Activated CD4-positive, alpha-beta T cell treated with anti-CD3 and anti-CD28 coated beads, Interleukin-2, amount 10 ng/mL, durations not matched to agents 7 days and 5 days (primary cell): ENCODE measurements at regions not wholly inside any gene's neighbourhood (a gene's known extent, or its start where the extent isn't known, plus 50 kb on each side); places are given as distances from the start of the nearest gene placed in this dataset.

Source experiments
- CTCF ChIA-PET: fragments of 350-600 bp; sonication (Branson Sonifier 250); formaldehyde crosslinking; loops from one replicate; lab custom pipeline; 2021; ENCODE audit warnings: antibody characterized with exemption; lab: Charles Lee
- POLR2A ChIA-PET: fragments of 350-600 bp; sonication (Branson Sonifier 250); formaldehyde crosslinking; loops from one replicate; lab custom pipeline; 2021; ENCODE audit warnings: antibody characterized with exemption; lab: Charles Lee
- DNase-seq: peaks from one replicate; pipeline ENCODE4 v3.0.0-alpha.2; 2020
- H3K27ac Mint-ChIP-seq: one replicate; pipeline ENCODE4 v1.8.0; 2021; ENCODE audit warnings: mild to moderate bottlenecking, moderate library complexity, mixed read lengths
- H3K27me3 Mint-ChIP-seq: one replicate; pipeline ENCODE4 v1.8.0; 2021; ENCODE audit warnings: mixed read lengths
- H3K36me3 Mint-ChIP-seq: one replicate; pipeline ENCODE4 v1.8.0; 2021; ENCODE audit warnings: low read depth, mixed read lengths
- H3K4me1 Mint-ChIP-seq: one replicate; pipeline ENCODE4 v1.8.0; 2021; ENCODE audit warnings: mixed read lengths
- H3K4me3 Mint-ChIP-seq: one replicate; pipeline ENCODE4 v1.8.0; 2021; ENCODE audit warnings: mild to moderate bottlenecking, moderate library complexity, mixed read lengths
- H3K9me3 Mint-ChIP-seq: one replicate; pipeline ENCODE4 v1.8.0; 2021; ENCODE audit warnings: mixed read lengths

- Mint-ChIP-seq H3K27me3 (peaks cover 27% of the 10 kb centered on the region), H3K9me3 (no peaks in the 10 kb centered on the region), H3K4me1 (no peaks in the 10 kb centered on the region), H3K27ac (no peak overlapping the region), H3K4me3 (no peak overlapping the region), H3K36me3 (no peaks in the 10 kb centered on the region)
- ChIA-PET POLR2A (no interaction called here), CTCF (interaction anchor here (0.7 kb wide), 1 partner anchor 740 kb away, joined by 3 read pairs; no protein-coding TSS in a partner anchor)
- DNase-seq = no peak
Measured at GRCh38 chr2:105150231-105150630, 91.3 kb upstream of the GPR45 start.

GRCh38 chr2:105154119-105154818 lies 87.3 kb upstream of the GPR45 start:
- Mint-ChIP-seq H3K4me3 (no peak overlapping the region), H3K27ac (no peak overlapping the region), H3K27me3 (peaks cover 29% of the 10 kb centered on the region), H3K4me1 (no peaks in the 10 kb centered on the region), H3K36me3 (no peaks in the 10 kb centered on the region), H3K9me3 (no peaks in the 10 kb centered on the region)
- ChIA-PET CTCF (no interaction called here), POLR2A (no interaction called here)
- no peak for DNase-seq

DNA sequence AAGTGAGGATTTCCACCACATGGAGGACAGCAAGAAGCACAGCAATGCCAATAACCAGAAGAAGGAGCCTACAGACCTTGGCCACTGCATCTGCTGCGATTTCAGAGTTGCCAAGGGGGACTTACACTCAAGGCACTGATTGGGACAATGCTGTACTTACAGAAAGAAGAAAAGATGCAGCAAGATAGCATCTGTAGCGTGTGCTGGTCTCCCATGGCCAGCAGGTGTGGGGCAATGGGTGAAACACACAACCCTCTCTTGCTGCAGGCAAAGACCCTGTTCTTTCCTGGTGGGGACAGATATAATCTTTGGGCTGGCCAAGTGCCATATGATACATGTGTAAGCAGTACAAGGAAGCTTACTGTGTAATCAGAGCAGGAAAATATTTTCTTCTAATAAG lies 85.4 kb upstream of the GPR45 start:
- ChIA-PET CTCF (interaction anchor here (1.7 kb wide), 1 partner anchor 11 kb away, joined by 5 read pairs; no protein-coding TSS in a partner anchor), POLR2A (no interaction called here)
- H3K4me1 Mint-ChIP-seq = no peaks in the 10 kb centered on the region
- H3K36me3 Mint-ChIP-seq = no peaks in the 10 kb centered on the region
- DNase-seq = no peak
- H3K9me3 Mint-ChIP-seq = no peaks in the 10 kb centered on the region
- H3K27ac Mint-ChIP-seq = no peak overlapping the region
- peaks cover 29% of the 10 kb centered on the region for H3K27me3 Mint-ChIP-seq
- H3K4me3 Mint-ChIP-seq = no peak overlapping the region

DNA sequence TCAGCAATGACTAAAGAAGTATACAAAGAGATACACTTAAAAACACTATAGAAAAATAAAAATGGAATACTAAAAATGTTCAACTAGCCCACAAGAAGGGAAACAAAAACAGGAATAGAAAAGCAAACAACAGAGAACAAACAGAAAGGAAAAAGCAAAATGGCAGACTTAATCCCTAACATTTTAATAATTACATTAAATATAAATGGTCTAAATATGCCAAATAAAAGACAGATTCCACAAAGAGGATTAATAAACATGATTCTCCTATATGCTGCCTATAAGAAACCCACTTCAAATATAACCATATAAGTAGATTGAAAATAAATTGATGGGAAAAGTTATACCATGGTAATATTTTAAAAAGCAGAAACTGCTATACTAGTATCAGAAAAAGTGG lies 83.5 kb upstream of the GPR45 start:
- H3K4me1 Mint-ChIP-seq = no peaks in the 10 kb centered on the region
- ChIA-PET POLR2A (no interaction called here), CTCF (no interaction called here)
- no peak overlapping the region for H3K27ac Mint-ChIP-seq
- H3K4me3 Mint-ChIP-seq = no peak overlapping the region
- DNase-seq = no peak
- no peaks in the 10 kb centered on the region for H3K36me3 Mint-ChIP-seq
- H3K9me3 Mint-ChIP-seq = no peaks in the 10 kb centered on the region
- H3K27me3 Mint-ChIP-seq = peaks cover 31% of the 10 kb centered on the region

GRCh38 chr2:105166688-105167087 lies 74.9 kb upstream of the GPR45 start:
- Mint-ChIP-seq H3K36me3 (no peaks in the 10 kb centered on the region), H3K27me3 (peaks cover 2% of the 10 kb centered on the region), H3K4me3 (no peak overlapping the region), H3K9me3 (no peaks in the 10 kb centered on the region), H3K27ac (no peak overlapping the region), H3K4me1 (no peaks in the 10 kb centered on the region)
- ChIA-PET POLR2A (no interaction called here), CTCF (interaction anchor here (1.1 kb wide), 1 partner anchor 50 kb away, joined by 3 read pairs; no protein-coding TSS in a partner anchor)
- no peak for DNase-seq

DNA sequence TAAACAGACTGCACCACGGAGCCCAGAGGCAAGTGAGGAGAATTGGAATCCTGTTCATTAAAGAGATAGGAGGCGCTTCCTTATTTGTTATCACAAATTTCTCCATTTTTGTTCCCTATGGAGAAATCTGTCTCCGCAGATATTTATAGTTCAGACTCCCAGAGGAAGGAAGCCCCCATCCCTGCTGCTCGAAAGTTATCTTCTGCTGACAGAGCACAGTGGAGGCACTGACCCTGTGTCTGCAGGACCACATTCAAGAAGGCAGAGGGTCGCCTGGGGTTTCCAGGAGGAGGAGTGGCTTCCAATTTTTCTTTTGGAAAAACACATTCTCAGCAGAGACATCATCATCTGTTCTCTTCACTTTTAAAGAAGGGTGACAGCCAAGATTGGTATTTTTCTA lies 73.0 kb upstream of the GPR45 start:
- H3K27ac Mint-ChIP-seq = no peak overlapping the region
- peaks cover 2% of the 10 kb centered on the region for H3K27me3 Mint-ChIP-seq
- no peaks in the 10 kb centered on the region for H3K4me1 Mint-ChIP-seq
- ChIA-PET CTCF (no interaction called here), POLR2A (no interaction called here)
- H3K9me3 Mint-ChIP-seq = no peaks in the 10 kb centered on the region
- DNase-seq = no peak
- H3K4me3 Mint-ChIP-seq = no peak overlapping the region
- H3K36me3 Mint-ChIP-seq = no peaks in the 10 kb centered on the region

DNA sequence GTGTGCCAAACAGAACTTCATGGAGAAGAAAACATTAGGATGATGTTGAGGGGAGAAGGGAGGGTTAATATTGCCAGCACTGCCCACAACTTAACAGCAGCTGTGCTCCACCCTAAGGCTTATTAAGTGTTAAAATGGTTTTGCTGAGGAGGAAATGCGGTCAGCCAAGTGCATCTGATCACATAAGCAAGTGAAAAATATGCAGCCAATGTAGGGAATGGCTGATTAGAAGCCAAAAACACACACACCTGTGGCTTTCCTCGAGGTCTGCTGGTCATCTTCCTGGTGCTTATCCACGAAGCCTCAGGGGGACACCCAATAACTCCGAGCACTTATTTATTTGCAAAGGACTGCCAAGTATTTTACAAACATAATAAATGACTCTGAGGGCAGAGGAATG lies 66.3 kb upstream of the GPR45 start:
- Mint-ChIP-seq H3K4me3 (no peak overlapping the region), H3K4me1 (no peaks in the 10 kb centered on the region), H3K9me3 (no peaks in the 10 kb centered on the region), H3K27ac (no peak overlapping the region), H3K27me3 (peaks cover 8% of the 10 kb centered on the region), H3K36me3 (no peaks in the 10 kb centered on the region)
- ChIA-PET POLR2A (no interaction called here), CTCF (no interaction called here)
- DNase-seq = no peak

- Mint-ChIP-seq H3K4me3 (no peak overlapping the region), H3K4me1 (no peaks in the 10 kb centered on the region)
- POLR2A ChIA-PET = no interaction called here
Measured at GRCh38 chr2:105176429-105176828, 65.1 kb upstream of the GPR45 start.

DNA sequence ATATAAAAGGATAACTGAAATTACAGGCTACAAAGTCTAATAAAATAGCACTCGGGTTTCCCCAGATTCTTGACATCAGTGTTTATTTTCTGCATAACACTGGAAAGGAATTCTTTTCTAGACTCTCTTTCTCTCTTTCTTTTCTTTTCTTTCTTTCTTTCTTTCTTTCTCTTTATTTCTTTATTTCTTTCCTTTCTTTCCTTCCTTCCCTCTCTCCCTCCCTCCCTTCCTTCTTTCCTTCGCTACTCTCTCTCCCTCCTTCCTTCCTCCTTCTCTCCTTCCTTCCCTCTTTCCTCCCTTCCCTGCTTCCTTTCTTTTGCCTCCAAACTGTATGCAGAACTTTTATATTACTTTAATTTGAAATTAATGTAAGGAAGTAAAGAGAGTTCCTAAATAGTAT lies 64.5 kb upstream of the GPR45 start:
- Mint-ChIP-seq H3K4me1 (no peaks in the 10 kb centered on the region), H3K27ac (no peak overlapping the region), H3K4me3 (no peak overlapping the region), H3K27me3 (peaks cover 7% of the 10 kb centered on the region), H3K36me3 (no peaks in the 10 kb centered on the region), H3K9me3 (no peaks in the 10 kb centered on the region)
- POLR2A ChIA-PET = no interaction called here
- CTCF ChIA-PET = no interaction called here
- DNase-seq = no peak

More at GRCh38 chr2:105176429-105176828, 65.1 kb upstream of the GPR45 start:
- DNase-seq = no peak
- Mint-ChIP-seq H3K9me3 (no peaks in the 10 kb centered on the region), H3K36me3 (no peaks in the 10 kb centered on the region), H3K27me3 (peaks cover 7% of the 10 kb centered on the region), H3K27ac (no peak overlapping the region)
- CTCF ChIA-PET = no interaction called here

DNA sequence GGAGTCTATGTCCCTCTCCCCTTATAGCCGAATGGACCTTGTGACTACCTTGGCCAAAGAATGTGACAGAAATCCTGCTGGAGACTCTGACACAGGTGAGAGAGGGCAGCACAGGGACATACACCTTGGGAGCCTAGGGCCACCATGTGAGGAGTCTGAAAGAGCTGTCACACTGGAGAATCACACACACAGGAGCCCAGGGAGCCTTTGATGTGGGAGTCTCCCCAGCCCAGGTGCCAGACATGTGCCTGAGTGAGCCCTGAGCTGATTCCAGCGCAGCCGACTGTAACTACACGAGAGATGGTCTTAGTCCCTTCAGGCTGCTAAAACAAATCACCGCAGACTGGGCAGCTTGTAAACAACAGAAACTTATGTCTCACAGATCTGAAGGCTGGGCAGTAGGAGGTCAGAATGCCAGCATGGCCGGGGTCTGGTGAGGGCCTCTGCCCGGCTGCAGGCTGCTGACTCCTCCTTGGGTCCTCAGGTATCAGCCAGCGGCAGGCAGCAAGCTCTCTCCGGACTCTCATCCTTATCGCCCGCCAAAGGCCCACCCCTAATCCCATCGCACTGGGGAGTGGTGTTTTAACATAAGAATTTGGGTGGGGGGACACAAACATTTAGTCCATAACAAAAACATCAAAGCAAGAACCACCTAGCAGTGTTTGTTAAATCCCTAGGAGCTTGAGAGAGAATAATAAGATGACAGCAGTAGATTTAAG lies 63.8 kb upstream of the GPR45 start:
- no peaks in the 10 kb centered on the region for H3K9me3 Mint-ChIP-seq
- peaks cover 9% of the 10 kb centered on the region for H3K27me3 Mint-ChIP-seq
- no peak overlapping the region for H3K27ac Mint-ChIP-seq
- POLR2A ChIA-PET = no interaction called here
- H3K36me3 Mint-ChIP-seq = no peaks in the 10 kb centered on the region
- no peak overlapping the region for H3K4me3 Mint-ChIP-seq
- CTCF ChIA-PET = no interaction called here
- no peak for DNase-seq
- H3K4me1 Mint-ChIP-seq = no peaks in the 10 kb centered on the region

DNA sequence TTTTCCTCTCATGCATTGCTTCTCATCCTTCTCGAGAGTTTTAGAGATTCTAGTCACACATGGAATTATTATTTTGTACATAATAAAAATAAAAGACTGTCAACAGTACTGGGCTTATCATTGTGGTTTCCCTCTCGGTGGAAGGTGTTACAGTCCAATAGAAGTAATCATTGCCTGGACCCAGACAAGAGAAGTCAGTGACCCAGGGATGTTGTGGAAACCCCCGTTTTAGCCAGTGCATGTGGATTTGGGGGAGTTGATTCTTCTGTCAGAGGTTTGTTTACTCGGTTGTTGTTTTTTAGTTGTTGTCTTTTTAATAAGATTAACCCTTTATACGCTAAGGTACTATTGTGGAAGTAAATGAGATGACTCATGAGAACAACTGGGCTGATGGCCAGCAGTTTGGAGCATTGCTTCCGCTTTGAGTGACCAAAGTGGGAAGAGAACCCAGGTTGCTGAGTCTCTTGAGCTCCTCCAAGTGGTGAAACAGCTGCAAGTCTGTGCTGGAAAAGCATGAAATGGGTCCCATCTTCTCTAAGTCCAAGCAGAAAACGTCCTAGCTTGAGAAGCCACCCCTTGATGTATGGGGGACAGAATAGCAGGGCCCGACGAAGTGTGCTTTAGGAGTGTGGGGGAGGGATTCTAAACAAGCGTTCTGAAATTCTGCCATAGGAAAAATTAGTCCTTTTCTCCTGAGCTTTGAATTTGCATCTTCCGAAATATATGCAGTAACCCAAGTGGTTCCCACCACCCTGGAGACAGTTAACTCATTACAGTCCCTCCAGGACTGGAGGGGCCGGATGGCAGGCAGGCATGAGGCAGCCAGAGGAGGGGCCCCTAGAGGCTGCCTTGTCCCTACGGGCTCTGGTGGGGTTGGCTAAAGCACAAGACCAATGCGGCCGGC lies 61.8 kb upstream of the GPR45 start:
- CTCF ChIA-PET = no interaction called here
- no peaks in the 10 kb centered on the region for H3K4me1 Mint-ChIP-seq
- H3K9me3 Mint-ChIP-seq = no peaks in the 10 kb centered on the region
- no peak for DNase-seq
- H3K27me3 Mint-ChIP-seq = peaks cover 2% of the 10 kb centered on the region
- H3K27ac Mint-ChIP-seq = no peak overlapping the region
- no peaks in the 10 kb centered on the region for H3K36me3 Mint-ChIP-seq
- POLR2A ChIA-PET = no interaction called here
- H3K4me3 Mint-ChIP-seq = no peak overlapping the region

- ChIA-PET POLR2A (no interaction called here), CTCF (no interaction called here)
- no peak for DNase-seq
- Mint-ChIP-seq H3K27me3 (peaks cover 2% of the 10 kb centered on the region), H3K36me3 (no peaks in the 10 kb centered on the region), H3K9me3 (no peaks in the 10 kb centered on the region), H3K4me3 (no peak overlapping the region), H3K4me1 (no peaks in the 10 kb centered on the region), H3K27ac (no peak overlapping the region)
Measured at GRCh38 chr2:105180491-105180972, 61.0 kb upstream of the GPR45 start.

DNA sequence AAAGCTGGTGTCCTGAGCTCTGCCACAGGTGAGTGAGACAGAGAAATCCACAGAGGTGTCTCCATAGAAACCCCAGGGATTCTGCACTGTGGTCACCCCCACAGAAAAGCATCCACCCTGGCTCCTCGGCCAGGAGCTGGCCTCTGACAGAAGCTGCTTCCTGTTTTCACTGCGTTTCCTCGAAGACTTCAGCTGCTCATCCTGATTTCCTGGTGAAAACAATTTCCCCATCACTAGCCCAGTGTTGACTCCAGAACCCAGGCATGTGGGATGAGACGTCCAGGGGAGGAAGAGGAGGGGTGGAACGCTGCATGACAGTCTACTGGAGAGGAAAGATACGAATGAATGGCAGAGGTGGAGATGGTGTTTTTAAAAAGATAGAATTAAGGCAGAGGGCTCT lies 60.3 kb upstream of the GPR45 start:
- Mint-ChIP-seq H3K36me3 (no peaks in the 10 kb centered on the region), H3K4me3 (no peak overlapping the region), H3K27ac (no peak overlapping the region), H3K4me1 (no peaks in the 10 kb centered on the region), H3K9me3 (no peaks in the 10 kb centered on the region), H3K27me3 (peaks cover 2% of the 10 kb centered on the region)
- ChIA-PET POLR2A (no interaction called here), CTCF (no interaction called here)
- DNase-seq = no peak
